NCI-H524 treated with DMSO at 0.1 percent for 48 hours (cell line): ENCODE measurements at regions not wholly inside any gene's neighbourhood (a gene's known extent, or its start where the extent isn't known, plus 50 kb on each side); places are given as distances from the start of the nearest gene placed in this dataset.
"Not testable (repeated sequence)": the region's sequence is repeated elsewhere in the genome, so short reads cannot be mapped to it uniquely, and the experiment has no call there.

Source experiments
- DNase-seq: peaks from one replicate; lab custom pipeline; 2025; lab: John Stamatoyannopoulos, UW

- no peak for DNase-seq
These were observed 782.5 kb downstream of the TMTC2 start for GRCh38 chr12:83468988-83469908.

- DNase-seq = no peak
These were observed 778.9 kb downstream of the TMTC2 start for GRCh38 chr12:83465632-83466031.

- no peak for DNase-seq
These were observed 775.7 kb downstream of the TMTC2 start for GRCh38 chr12:83462419-83462818.

DNA sequence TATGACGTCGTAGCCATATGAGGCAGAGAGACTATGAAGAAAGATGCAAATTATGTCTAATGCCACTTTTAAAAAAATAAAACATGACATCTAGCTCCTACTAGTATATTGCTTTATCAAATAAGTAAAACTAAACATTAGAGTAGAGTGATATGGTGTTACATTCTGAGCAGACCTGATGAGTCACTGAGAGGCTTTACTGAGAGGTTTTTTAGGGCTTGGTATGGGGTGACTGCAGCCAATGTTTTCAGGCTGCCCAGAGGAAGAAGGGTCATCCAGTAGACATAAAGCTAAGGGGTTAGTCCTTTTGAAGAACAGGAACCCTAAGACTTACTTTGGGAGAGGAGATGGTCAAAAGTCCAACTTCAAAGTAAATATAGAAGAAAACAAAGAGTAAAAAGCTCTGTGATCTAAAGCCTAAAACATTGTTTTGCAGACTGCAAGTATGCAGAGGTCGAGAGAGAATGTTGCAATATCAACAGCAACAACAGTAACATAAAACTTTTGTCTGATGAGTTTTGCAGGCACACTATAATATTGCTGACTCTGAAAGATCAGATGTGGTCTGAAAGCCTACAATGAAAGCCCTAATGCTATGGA lies 774.7 kb downstream of the TMTC2 start:
- DNase-seq = no peak

GRCh38 chr12:83451189-83451588 lies 764.5 kb downstream of the TMTC2 start:
- DNase-seq = no peak

- no peak for DNase-seq
These were observed 747.9 kb downstream of the TMTC2 start for GRCh38 chr12:83434600-83434999.

- no peak for DNase-seq
These were observed 745.5 kb downstream of the TMTC2 start for GRCh38 chr12:83432176-83432719.

- not testable (repeated sequence) for DNase-seq
These were observed 741.0 kb downstream of the TMTC2 start for GRCh38 chr12:83427586-83428136.

DNA sequence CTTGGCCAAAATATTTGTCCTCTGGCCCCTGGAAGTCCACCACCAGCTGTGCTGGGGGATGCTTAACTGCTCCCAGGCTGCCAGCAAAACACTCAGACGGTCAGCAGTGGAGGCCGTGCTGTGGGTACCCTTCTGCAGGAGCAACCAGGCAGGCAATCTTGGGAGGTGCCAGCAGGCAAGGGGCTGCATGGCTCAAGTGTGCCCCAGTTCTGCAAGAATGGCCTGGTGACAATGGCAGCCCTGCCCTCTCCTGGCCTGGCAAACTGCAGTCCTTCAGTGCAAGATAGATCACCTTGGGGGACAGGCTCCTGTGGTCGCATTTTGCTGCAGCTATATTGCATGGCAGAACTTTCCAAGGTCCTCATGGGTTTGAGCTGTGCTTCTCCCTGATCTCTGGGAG lies 728.3 kb downstream of the TMTC2 start:
- no peak for DNase-seq

DNA sequence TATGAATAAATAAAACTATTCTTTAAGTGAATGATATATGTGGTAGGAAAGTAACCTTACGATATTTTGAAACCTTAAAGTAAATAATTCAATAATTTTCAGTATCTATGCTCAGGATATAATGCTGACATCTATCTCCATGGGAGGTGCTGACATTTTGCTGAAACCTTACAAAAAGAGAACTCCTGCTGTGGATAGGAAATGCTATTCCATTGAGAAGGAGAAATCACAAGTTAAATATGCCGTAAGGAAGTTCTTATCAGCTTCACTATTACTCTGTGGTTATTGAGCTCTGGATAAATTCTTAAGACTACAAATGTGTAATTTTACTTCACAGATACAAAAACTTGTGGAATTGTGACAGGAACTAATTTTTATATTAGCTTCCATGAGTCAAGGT lies 722.1 kb downstream of the TMTC2 start:
- no peak for DNase-seq

GRCh38 chr12:83408146-83408545 lies 721.4 kb downstream of the TMTC2 start:
- no peak for DNase-seq

DNA sequence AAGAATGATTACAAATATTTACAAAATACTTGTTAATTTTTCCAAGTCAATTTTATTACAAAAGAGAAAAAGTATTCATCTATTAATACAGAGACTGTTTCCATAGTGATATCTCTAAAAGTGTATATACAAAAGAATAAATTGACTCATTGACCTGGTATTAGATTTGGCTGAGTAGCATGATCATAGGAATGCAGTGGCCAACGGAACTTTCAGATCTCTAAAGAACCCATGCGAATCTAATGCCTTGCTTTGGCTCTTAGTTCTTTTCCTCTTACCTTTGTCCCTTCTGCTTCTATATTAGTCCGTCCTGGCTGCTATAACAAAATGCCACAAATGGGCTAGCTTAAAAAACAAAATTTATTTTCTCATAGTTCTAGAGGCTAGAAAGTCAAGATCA lies 717.8 kb downstream of the TMTC2 start:
- no peak for DNase-seq

DNA sequence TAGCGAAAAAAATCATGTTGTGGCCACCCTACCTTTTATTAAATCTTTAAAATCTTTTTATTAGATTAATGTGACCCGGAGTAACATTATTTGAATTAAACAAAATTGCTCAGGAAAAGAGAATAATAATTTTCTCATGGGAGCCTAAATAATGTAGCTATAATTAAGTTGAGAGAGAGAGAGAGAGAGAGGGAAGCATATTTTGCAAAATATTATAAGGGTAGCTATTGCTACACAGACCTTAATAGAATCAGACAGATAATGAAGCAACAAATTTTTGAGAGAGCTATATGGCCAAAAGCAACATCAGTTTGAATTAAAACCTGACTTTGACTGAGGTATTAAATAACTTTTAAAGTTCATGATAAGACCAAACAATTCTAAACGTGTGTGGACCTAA lies 703.5 kb downstream of the TMTC2 start:
- DNase-seq = no peak

DNA sequence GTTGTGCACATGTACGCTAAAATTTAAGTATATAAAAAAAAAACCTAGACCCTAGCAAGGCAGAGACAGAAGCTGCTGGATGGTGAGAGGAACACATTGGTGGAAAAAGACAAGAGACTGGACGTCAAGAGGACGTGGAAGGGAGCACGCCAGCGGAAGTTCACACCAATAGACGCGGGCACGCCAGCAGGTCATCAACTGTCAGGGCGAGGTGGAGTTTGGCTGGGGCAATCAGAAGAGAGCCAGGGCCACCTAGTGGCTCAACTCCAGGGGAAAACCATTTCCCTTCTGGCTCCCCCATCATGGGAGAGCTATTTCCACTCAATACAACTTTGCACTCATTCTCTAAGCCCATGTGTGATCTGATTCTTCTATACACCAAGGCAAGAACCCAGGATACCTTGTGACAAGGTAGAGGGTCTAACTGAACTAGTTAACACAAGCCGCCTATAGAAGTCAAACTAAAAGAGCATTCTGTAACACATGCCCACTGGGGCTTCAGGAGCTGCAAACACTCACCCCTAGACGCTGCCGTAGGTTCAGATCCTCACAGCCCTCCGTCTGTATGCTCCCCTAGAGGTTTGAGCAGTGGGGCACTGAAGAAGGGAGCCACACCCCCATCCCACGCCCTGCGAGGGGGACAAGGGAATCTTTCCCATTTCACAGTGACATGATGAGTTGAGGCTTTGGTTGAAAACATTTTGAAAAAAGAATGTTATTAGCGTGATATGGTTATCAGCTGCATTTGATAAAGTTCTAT lies 702.7 kb downstream of the TMTC2 start:
- DNase-seq = no peak

- DNase-seq = no peak
These were observed 701.8 kb downstream of the TMTC2 start for GRCh38 chr12:83388551-83388950.

GRCh38 chr12:83386527-83387264 lies 700.0 kb downstream of the TMTC2 start:
- DNase-seq = no peak

- no peak for DNase-seq
These were observed 691.6 kb downstream of the TMTC2 start for GRCh38 chr12:83378186-83378727.

- DNase-seq = no peak
These were observed 678.6 kb downstream of the TMTC2 start for GRCh38 chr12:83365317-83365716.

GRCh38 chr12:83361475-83361874 lies 674.8 kb downstream of the TMTC2 start:
- no peak for DNase-seq

DNA sequence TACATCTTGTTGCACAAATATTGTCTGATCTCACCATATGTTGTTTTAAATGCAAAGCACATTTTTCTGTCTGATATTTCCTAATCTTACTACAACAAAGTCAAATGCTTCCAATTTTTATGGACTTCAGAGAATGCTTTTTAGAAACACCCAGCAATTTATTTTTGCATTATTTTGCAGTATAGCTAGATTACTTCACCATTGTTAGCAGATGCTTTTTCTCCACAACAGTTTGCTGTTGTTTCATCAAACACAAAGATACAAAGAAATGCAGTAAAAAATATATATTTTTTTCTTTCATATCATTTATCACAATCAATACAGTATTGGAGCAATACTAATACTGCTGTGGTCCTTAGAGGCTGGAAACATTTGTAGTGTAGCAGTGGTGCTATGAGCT lies 674.4 kb downstream of the TMTC2 start:
- DNase-seq = no peak

DNA sequence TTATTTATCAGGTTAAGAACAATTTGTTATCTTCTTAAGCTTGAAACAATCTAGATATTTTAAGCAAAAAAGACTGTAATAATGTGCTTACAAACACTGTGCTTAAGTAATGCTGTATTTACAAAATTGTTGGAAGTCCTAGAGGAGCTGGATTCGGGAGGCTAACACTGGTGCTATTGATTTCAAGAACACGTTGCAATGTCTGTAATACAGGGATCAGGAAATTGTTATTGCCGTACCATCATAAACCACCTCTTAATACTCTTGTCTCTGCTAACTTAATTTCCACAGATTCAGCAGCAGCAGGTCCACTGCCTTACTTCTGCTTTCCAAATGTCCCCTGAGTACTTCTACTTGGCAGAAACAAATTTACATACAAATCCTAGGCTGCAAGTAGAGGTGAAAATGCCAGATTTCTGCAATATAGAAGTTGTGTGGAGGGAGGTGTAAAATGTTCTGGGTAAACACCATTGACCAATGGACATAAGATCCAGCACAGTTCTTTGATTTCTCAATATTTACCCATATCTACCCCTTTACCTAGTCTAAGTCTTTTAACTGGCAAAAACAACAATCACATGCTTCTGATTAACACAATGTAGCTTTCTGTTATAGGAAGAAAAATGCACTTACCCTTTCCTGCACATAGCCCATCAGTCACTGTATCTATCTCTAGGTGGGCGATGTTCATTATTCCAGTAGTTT lies 663.4 kb downstream of the TMTC2 start:
- no peak for DNase-seq
